ENCODE measurements at regions not wholly inside any gene's neighbourhood (a gene's known extent, or its start where the extent isn't known, plus 50 kb on each side); places are given as distances from the start of the nearest gene placed in this dataset.

DNA sequence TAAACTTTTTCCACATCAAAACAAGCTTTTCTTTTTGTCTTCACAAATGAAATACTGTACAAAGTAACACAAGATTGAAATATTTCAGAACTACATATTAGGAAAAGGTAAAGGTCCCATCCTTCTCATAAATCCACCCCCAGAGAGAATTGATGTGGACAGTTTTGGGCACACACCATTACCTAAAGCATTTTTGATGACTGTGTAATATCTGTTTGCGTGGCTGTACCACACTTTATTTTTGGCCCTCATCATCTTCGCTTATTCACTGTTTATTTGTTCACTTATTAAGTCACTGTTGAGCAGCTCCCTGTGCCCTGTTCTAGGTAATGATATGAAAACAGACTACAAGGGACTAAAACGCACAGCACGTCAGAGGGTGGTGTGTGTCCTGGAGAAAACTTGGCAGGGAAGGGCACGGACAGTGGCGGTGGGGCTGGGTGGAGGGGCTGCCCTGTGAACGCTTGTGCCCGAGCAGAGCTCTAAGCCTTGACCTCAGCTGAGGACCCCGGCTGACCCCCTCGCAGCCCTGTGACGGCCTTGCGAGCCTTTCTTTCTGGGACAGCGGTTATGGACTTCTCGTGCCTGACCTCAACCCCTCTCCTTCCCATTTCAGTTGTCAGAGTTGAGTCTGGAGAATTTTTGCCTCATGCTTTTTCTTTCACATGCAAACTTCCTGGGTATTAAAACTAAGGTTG is 241.3 kb downstream of the EMX2 start:
- DNase-seq (ENCODE audit: low read depth, low spot score): no peak
- TF ChIP-seq, protein P1, sequence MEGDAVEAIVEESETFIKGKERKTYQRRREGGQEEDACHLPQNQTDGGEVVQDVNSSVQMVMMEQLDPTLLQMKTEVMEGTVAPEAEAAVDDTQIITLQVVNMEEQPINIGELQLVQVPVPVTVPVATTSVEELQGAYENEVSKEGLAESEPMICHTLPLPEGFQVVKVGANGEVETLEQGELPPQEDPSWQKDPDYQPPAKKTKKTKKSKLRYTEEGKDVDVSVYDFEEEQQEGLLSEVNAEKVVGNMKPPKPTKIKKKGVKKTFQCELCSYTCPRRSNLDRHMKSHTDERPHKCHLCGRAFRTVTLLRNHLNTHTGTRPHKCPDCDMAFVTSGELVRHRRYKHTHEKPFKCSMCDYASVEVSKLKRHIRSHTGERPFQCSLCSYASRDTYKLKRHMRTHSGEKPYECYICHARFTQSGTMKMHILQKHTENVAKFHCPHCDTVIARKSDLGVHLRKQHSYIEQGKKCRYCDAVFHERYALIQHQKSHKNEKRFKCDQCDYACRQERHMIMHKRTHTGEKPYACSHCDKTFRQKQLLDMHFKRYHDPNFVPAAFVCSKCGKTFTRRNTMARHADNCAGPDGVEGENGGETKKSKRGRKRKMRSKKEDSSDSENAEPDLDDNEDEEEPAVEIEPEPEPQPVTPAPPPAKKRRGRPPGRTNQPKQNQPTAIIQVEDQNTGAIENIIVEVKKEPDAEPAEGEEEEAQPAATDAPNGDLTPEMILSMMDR (IDR thresholded peaks at IDR 0.05; ENCODE audit: insufficient read depth, low read length, missing control alignments): no peak
- CTCF ChIA-PET: no interaction called here
- no peak overlapping the region for H3K4me3 ChIP-seq (ENCODE audit: low read depth, low read length)
- POLR2A ChIA-PET: no interaction called here

DNA sequence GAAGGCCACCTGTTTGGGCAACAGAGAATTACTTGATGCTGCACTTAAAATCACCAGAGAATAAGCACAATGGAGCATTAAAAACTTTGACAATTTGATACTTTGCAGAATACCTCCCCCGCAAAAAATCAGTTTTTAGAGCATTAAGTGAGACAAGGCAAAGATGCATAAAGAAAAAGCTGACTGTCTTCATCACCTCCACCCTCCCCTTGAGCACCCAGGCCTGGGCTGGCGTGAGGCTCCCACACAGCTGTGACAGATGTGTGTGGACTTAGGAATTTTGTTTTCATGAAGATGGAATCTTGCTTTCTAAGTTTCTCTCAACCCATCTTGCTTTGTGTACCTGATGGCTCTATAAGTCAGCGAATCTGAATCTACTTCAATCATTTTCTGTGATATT is 242.2 kb downstream of the EMX2 start:
- TF ChIP-seq, protein P1 (IDR thresholded peaks at IDR 0.05; ENCODE audit: insufficient read depth, low read length, missing control alignments): no peak
- POLR2A ChIA-PET: no interaction called here
- CTCF ChIA-PET: no interaction called here
- no peak overlapping the region for H3K4me3 ChIP-seq (ENCODE audit: low read depth, low read length)
- DNase-seq (ENCODE audit: low read depth, low spot score): no peak

DNA sequence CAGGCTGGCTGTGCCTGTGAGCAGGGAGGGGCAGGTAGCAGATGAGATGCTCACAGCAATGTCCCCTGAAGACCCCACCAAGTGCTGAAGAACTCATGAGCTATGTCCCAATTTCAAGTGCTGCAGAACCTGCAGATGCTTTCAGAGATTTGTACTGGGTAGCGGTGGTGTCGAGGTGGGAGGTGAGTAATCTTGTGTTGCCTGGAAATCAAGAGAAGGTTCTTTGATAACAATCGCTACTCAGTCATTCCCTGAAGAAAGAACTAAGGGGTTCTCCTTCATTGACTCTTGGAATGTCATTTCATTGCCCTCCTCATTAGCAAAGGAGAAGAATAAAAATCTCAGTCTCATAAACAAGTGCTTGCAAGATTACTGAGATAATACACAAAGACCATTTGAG is 246.4 kb downstream of the EMX2 start:
- CTCF ChIA-PET: no interaction called here
- DNase-seq (ENCODE audit: low read depth, low spot score): no peak
- POLR2A ChIA-PET: no interaction called here

DNA sequence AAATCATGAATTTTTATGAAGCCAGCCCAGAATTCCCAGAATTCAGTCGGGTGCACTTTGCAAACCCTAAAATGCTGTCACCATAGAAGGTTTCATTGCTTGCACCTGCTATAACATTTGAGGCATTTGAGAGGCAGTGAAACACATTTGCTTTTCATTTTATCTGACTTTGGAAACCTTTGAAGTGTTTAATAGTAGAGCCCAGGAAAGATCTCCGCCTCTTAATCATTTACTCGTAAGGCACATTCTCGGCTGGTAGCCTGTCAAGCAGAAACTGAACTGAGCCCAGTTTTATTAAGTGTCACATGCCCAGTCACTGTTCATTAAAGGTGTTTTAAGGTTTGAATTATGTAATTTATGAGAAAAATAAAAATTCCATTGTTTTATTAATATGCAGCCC is 247.6 kb downstream of the EMX2 start:
- ChIA-PET POLR2A (no interaction called here), CTCF (no interaction called here)
- H3K4me3 ChIP-seq (ENCODE audit: low read depth, low read length): no peak overlapping the region
- no peak for DNase-seq (ENCODE audit: low read depth, low spot score)
- TF ChIP-seq, protein P1 (IDR thresholded peaks at IDR 0.05; ENCODE audit: insufficient read depth, low read length, missing control alignments): no peak

More for the DNA sequence above, 246.4 kb downstream of the EMX2 start:
- no peak overlapping the region for H3K4me3 ChIP-seq (ENCODE audit: low read depth, low read length)
- TF ChIP-seq, protein P1 (IDR thresholded peaks at IDR 0.05; ENCODE audit: insufficient read depth, low read length, missing control alignments): no peak

DNA sequence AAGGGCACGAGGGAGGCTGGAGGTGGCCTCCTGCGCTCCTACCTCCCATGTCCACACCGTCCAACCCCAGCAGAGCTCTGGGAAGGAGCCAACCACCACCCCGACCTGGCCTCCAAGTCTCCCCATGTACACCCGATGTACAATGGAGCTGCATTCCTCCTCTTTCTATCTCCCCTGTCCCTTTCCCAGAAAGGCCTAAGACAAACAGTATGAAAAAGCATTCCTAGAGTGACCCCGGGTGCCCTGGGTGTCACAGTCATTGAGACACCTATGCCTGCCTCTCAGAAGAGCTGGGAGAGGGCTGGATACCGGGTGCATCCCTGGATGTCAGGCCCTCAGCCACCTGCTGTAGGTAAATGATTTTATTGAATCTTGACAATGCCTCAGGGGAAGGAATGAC is 248.1 kb downstream of the EMX2 start:
- no peak for DNase-seq (ENCODE audit: low read depth, low spot score)
- TF ChIP-seq, protein P1 (IDR thresholded peaks at IDR 0.05; ENCODE audit: insufficient read depth, low read length, missing control alignments): no peak
- H3K4me3 ChIP-seq (ENCODE audit: low read depth, low read length): no peak overlapping the region
- ChIA-PET CTCF (no interaction called here), POLR2A (no interaction called here)

DNA sequence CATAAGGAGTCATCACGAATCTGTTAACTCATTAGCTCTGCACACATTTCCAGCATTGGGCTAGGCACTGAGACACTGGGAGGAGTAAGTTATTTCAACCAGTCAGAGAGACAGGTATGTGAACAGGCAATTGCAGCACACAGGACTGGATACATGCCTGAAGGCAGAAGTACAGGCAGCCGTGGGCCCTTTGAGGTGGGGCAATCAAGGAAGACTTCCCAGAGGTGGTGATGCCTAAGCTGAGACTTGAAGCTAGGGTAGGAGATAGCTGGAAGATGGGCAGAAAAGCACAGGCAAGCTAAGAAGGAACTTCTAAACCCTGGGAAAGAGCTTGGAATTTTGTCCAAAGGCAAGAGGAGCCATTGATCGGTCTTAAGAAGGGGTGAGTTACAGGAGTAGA is 249.7 kb downstream of the EMX2 start:
- TF ChIP-seq, protein P1 (IDR thresholded peaks at IDR 0.05; ENCODE audit: insufficient read depth, low read length, missing control alignments): no peak
- H3K4me3 ChIP-seq (ENCODE audit: low read depth, low read length): no peak overlapping the region
- POLR2A ChIA-PET: no interaction called here
- CTCF ChIA-PET: no interaction called here
- no peak for DNase-seq (ENCODE audit: low read depth, low spot score)

Measured in AG04449 (cell line).